ENCODE measurements at regions not wholly inside any gene's neighbourhood (a gene's known extent, or its start where the extent isn't known, plus 50 kb on each side); places are given as distances from the start of the nearest gene placed in this dataset.
"Not testable (repeated sequence)": the region's sequence is repeated elsewhere in the genome, so short reads cannot be mapped to it uniquely, and the experiment has no call there.

GRCh38 chr12:131278451-131279115 lies 324.9 kb downstream of the ADGRD1 start:
- H3K4me3 Mint-ChIP-seq; POLR2A ChIA-PET; intact Hi-C loops (cut with micrococcal nuclease); H3K4me1 Mint-ChIP-seq (ENCODE audit: low read depth); H3K9me3 Mint-ChIP-seq; CTCF ChIA-PET; DNase-seq; H3K27ac Mint-ChIP-seq; H3K27me3 Mint-ChIP-seq; H3K36me3 Mint-ChIP-seq: not testable (repeated sequence)

DNA sequence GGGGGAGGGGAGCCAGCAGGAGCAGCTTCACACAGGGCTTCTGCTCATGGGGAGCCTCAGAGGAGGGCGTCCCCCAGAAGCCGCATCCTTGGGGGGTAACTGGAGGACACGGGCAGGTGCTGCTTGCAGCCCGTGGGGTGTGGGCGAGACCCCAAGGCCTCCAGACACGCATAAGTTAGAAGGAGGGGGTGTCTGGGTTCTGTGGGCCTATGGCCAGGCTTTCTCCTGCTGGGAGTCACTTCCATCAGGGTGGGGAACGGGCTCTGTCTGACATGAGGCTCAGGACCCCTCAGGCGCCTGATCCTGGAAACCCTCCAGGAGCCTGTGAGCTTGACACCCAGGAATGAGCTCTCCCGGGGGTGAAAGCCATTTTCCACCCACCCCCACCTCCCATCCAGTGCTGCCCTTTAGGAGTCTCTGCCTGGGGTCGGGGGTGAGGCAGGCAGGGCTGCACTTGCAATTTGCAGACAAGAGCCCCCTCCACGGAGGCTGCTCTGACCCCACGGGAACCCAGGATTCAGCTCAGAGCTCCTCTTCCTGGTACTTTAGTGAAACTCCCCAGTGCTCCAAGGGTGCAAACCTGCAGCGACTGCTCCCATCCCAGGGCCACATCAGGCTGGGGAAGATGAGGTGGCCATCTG lies 325.7 kb downstream of the ADGRD1 start:
- Mint-ChIP-seq H3K4me3 (no peak overlapping the region), H3K9me3 (no peaks in the 10 kb centered on the region), H3K27ac (no peak overlapping the region), H3K27me3 (peaks cover 3% of the 10 kb centered on the region), H3K36me3 (no peaks in the 10 kb centered on the region), H3K4me1 (ENCODE audit: low read depth) (no peaks in the 10 kb centered on the region)
- DNase-seq, result no peak
- intact Hi-C loops (cut with micrococcal nuclease), result no loop called here
- ChIA-PET CTCF (no interaction called here), POLR2A (no interaction called here)

GRCh38 chr12:131280426-131280825 lies 326.7 kb downstream of the ADGRD1 start:
- H3K27ac Mint-ChIP-seq, result no peak overlapping the region
- no peak for DNase-seq
- no peaks in the 10 kb centered on the region for H3K36me3 Mint-ChIP-seq
- no peak overlapping the region for H3K4me3 Mint-ChIP-seq
- ChIA-PET CTCF (no interaction called here), POLR2A (interaction anchor here (0.6 kb wide), 1 partner anchor 28 kb away, joined by 5 read pairs; no protein-coding TSS in a partner anchor)
- no peaks in the 10 kb centered on the region for H3K4me1 Mint-ChIP-seq (ENCODE audit: low read depth)
- H3K27me3 Mint-ChIP-seq, result peaks cover 3% of the 10 kb centered on the region
- no peaks in the 10 kb centered on the region for H3K9me3 Mint-ChIP-seq
- intact Hi-C loops (cut with micrococcal nuclease), result no loop called here

DNA sequence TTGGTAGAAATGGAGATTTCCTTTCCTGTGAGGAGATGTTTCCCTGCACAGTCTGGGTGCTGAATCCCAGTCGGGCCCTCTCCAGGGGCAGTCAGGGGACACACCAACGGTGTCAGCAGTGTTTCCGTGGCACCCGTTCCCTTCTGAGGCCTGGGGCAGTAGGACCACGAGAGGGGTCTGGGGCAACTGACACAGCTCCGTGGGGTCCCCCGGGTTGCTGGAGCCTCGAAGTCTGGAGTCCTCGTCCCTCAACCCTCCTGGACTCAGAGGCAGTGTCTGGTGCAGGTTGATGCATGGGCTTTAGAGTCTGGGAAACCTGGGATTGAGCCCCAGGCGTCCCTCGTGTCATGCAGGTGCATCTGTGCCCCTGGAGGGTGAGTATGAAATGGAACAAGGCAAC lies 327.3 kb downstream of the ADGRD1 start:
- Mint-ChIP-seq H3K4me3 (no peak overlapping the region), H3K4me1 (ENCODE audit: low read depth) (no peaks in the 10 kb centered on the region), H3K9me3 (no peaks in the 10 kb centered on the region), H3K27ac (no peak overlapping the region), H3K36me3 (no peaks in the 10 kb centered on the region), H3K27me3 (peaks cover 3% of the 10 kb centered on the region)
- no peak for DNase-seq
- POLR2A ChIA-PET, result interaction anchor here (0.6 kb wide), 1 partner anchor 28 kb away, joined by 5 read pairs; no protein-coding TSS in a partner anchor
- CTCF ChIA-PET, result no interaction called here
- intact Hi-C loops (cut with micrococcal nuclease), result no loop called here

DNA sequence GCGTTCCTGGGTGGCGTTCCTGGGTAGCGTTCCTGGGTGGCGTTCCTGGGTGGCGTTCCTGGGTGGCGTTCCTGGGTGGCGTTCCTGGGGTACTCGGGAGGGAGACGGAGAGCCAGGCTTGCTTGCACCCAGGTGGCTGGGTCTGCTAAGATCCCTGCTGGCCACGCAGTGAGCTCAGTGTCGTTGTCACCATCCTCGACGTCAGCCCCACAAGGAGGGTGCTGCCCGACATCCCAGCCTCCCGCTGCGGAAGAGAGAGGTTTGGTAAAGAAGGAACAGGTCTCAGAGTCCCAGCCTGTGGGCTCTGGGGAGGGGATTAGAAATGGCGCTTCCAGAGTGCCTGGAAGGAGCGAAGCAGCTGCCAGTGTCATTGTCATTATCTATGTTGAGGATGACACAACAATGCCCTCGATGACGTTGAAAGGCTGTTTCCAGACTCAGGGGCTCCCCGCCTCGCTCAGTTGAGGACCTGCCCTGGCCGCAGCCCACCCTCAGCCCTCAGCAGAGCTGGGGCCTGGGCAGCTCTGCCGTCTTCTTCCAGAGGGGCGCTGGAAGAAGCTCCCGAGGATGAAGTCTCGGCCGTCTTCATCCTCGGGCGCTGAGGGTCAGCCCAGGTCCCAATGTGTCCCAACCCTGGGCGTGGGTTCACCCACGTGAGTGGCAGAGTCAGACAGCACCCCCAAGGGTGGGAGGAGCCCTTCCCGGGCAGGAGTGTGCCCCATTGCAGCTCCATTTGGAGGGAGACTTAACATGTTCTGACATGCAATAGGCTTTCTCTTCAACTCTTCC lies 328.8 kb downstream of the ADGRD1 start:
- ChIA-PET POLR2A (no interaction called here), CTCF (no interaction called here)
- Mint-ChIP-seq H3K27ac (no peak overlapping the region), H3K27me3 (peaks cover 3% of the 10 kb centered on the region), H3K4me3 (no peak overlapping the region), H3K4me1 (ENCODE audit: low read depth) (no peaks in the 10 kb centered on the region), H3K36me3 (no peaks in the 10 kb centered on the region), H3K9me3 (no peaks in the 10 kb centered on the region)
- intact Hi-C loops (cut with micrococcal nuclease), result no loop called here
- no peak for DNase-seq

DNA sequence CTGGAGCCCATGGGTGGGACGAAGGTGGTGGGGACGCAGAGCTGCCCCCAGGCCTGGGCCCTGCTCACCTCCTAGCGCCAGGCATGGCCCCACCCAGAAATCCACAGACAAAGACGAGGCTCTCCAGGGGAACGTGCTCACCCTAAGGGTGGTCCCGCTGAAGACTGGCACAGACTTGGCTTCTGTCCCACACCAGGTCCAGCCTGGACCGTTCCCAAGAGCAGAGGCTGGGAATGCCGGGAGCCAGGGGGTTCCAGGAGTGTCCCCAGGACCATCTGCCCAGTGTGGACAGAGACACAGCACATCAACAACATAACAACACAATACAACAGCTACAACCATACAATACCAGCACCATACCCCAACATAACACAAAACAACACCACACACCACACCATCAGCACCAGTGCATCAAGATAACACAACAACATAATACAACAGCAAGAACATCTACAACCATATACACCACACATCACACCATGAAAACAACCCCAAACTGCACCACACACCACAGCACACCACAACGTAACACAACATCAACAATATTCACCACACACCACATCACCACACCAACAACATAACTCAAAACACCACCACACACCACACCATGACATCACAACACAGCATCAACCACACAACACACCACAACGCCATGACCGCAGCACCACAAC lies 329.6 kb downstream of the ADGRD1 start:
- peaks cover 4% of the 10 kb centered on the region for H3K27me3 Mint-ChIP-seq
- intact Hi-C loops (cut with micrococcal nuclease), result no loop called here
- H3K4me1 Mint-ChIP-seq (ENCODE audit: low read depth), result no peaks in the 10 kb centered on the region
- ChIA-PET CTCF (no interaction called here), POLR2A (no interaction called here)
- DNase-seq, result no peak
- no peak overlapping the region for H3K27ac Mint-ChIP-seq
- H3K36me3 Mint-ChIP-seq, result no peaks in the 10 kb centered on the region
- no peak overlapping the region for H3K4me3 Mint-ChIP-seq
- no peaks in the 10 kb centered on the region for H3K9me3 Mint-ChIP-seq

GRCh38 chr12:131283862-131284825 lies 330.4 kb downstream of the ADGRD1 start:
- not testable (repeated sequence) for H3K36me3 Mint-ChIP-seq

DNA sequence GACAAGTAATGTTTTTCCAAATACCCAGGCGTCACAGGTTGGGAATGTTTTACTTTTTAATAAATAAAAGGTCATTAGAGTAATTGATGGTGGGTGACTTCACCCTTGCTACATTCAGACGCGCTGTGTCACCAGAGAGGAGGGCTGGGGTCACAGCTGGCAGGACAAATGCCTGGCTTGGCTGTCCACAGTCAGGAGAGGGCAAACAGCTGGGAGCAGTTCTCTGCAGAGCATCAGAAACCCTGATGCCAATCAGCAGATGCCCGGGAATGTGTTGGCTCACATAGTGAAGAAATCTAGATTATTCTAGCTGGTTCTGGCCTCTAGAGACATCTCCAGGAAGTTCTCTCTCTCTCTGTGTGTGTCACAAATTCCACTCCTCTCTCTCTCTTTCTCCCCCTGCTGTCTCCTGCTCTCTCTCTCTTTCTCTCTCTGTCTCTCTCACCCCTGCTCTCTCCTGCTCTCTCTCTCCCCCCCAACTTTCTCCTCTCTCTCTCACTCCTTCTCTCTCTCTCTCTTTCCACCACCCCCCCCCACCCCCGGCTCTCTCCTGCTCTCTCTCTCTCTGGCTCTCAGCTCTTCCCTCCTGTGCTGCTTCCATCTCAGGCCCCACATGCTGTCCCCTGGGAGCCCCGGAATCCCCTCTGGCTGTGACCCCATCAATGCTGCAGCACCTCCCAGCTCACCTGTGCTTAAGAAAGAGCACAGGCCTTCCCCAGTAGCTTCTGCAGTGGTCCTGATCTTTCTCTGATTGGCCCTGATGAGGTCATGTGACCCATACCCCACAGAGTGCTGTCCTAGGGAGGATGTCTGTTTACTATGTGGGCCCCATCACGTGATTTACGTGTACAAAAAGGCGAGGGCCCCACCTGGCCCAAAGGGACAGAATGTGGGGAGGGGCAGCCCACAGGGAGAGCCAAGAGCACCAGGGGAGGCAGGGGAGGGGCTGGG lies 331.5 kb downstream of the ADGRD1 start:
- POLR2A ChIA-PET; H3K27ac Mint-ChIP-seq; DNase-seq; H3K9me3 Mint-ChIP-seq; H3K4me1 Mint-ChIP-seq (ENCODE audit: low read depth); CTCF ChIA-PET; intact Hi-C loops (cut with micrococcal nuclease); H3K4me3 Mint-ChIP-seq; H3K36me3 Mint-ChIP-seq; H3K27me3 Mint-ChIP-seq: not testable (repeated sequence)

More at GRCh38 chr12:131283862-131284825, 330.4 kb downstream of the ADGRD1 start:
- H3K4me3 Mint-ChIP-seq; CTCF ChIA-PET; H3K9me3 Mint-ChIP-seq; H3K27me3 Mint-ChIP-seq; DNase-seq; POLR2A ChIA-PET; intact Hi-C loops (cut with micrococcal nuclease); H3K27ac Mint-ChIP-seq; H3K4me1 Mint-ChIP-seq (ENCODE audit: low read depth): not testable (repeated sequence)

DNA sequence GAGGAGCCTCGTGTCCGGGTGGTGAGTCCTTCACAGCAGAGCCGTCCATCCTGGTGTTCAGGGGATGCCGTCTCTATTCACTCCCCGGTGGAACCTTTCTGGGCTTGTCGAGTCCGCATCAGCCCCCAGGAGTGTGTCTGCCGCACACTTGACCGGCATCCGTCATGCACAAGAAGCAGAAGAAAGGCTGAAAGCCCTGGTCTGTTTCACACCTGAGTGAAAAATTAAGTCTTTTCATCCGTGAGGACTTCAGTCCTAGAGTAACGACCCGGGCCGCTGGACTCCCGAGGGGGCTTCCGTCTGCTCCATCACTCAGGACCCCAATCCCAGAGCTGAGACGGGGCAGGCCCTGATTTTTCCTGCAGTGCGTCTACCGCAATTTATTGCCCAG lies 332.2 kb downstream of the ADGRD1 start:
- not testable (repeated sequence) for H3K4me3 Mint-ChIP-seq

DNA sequence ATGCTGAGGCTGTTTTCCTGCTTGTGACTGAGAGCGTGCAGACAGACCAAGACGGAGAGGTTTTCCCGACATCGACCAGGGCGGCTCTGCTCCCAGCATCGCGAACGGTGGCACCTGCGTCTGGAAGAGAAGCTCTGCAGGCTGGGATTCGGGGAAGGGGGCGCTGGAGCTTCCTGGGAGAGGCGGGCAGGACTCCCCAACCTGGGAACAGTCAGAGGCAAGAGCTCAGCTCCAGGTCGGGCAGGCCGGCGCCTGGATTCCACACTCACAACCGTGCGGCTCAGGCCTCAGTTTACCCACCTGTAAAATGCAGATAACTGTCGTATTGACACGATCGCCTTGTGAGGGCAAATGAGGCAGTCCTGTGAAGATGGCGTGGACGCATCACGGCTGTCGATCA lies 332.6 kb downstream of the ADGRD1 start:
- H3K4me3 Mint-ChIP-seq; H3K9me3 Mint-ChIP-seq; H3K27ac Mint-ChIP-seq; CTCF ChIA-PET; H3K36me3 Mint-ChIP-seq; H3K4me1 Mint-ChIP-seq (ENCODE audit: low read depth); DNase-seq; H3K27me3 Mint-ChIP-seq; intact Hi-C loops (cut with micrococcal nuclease); POLR2A ChIA-PET: not testable (repeated sequence)

More for the DNA sequence above, 332.2 kb downstream of the ADGRD1 start:
- DNase-seq; H3K9me3 Mint-ChIP-seq; CTCF ChIA-PET; H3K36me3 Mint-ChIP-seq; H3K4me1 Mint-ChIP-seq (ENCODE audit: low read depth); intact Hi-C loops (cut with micrococcal nuclease); POLR2A ChIA-PET; H3K27me3 Mint-ChIP-seq; H3K27ac Mint-ChIP-seq: not testable (repeated sequence)
